ENCODE measurements at regions not wholly inside any gene's neighbourhood (a gene's known extent, or its start where the extent isn't known, plus 50 kb on each side); places are given as distances from the start of the nearest gene placed in this dataset.

DNA sequence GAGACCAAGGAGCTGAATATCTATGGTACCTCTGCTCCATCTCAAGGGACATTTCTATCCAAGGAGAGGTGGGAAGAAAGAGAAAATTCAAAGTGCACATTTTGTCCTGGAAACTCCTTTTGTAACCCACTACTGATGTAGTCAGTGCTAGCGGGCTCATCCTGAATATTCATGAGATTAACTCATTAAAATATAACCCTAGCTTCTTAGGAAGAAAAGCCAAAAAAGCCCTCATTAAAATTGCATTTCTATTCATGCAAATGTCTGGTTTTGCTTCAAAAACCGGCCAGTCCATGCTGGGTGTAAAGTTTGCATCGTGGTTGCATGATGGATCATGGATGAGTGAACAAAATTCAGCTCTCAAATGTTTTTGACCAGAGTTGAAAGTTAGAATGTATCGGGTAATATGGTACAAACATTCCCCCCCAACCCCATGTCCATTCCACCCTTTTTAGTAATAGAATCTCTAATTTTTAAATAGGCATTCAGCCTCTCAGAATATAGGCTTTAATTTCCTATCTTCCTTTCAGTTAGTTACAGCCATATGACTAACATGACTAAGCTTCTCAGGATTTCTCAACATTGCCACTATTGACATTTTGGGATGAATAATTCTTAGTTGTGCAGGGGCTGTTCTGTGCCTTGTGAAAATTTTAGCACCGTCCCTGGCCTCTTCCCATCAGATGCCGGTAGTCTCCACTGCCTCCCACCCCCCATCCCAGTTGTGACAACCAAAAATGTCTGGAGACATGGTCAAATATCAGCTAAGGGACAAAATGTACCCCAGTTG is 104.2 kb upstream of the RND3 start:
- TF ChIP-seq FOXP2 (optimal IDR thresholded peaks at IDR 0.05; ENCODE audit: borderline replicate concordance, extremely low read depth, extremely low read length, insufficient read depth): no peak
- no peak for TF ChIP-seq POLR2AphosphoS5 (IDR thresholded peaks at IDR 0.05; ENCODE audit: low read depth, low read length)
- TF ChIP-seq SIN3A (IDR thresholded peaks at IDR 0.05; ENCODE audit: borderline replicate concordance, insufficient read depth, low read length): no peak
- TF ChIP-seq TAF1 (IDR thresholded peaks at IDR 0.05; ENCODE audit: borderline replicate concordance, insufficient read depth, low read length): no peak
- TF ChIP-seq, protein P1, sequence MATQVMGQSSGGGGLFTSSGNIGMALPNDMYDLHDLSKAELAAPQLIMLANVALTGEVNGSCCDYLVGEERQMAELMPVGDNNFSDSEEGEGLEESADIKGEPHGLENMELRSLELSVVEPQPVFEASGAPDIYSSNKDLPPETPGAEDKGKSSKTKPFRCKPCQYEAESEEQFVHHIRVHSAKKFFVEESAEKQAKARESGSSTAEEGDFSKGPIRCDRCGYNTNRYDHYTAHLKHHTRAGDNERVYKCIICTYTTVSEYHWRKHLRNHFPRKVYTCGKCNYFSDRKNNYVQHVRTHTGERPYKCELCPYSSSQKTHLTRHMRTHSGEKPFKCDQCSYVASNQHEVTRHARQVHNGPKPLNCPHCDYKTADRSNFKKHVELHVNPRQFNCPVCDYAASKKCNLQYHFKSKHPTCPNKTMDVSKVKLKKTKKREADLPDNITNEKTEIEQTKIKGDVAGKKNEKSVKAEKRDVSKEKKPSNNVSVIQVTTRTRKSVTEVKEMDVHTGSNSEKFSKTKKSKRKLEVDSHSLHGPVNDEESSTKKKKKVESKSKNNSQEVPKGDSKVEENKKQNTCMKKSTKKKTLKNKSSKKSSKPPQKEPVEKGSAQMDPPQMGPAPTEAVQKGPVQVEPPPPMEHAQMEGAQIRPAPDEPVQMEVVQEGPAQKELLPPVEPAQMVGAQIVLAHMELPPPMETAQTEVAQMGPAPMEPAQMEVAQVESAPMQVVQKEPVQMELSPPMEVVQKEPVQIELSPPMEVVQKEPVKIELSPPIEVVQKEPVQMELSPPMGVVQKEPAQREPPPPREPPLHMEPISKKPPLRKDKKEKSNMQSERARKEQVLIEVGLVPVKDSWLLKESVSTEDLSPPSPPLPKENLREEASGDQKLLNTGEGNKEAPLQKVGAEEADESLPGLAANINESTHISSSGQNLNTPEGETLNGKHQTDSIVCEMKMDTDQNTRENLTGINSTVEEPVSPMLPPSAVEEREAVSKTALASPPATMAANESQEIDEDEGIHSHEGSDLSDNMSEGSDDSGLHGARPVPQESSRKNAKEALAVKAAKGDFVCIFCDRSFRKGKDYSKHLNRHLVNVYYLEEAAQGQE (IDR thresholded peaks at IDR 0.05; ENCODE audit: insufficient read depth in 1 of 2, low read depth in 2 of 2, low read length in 2 of 2): no peak

DNA sequence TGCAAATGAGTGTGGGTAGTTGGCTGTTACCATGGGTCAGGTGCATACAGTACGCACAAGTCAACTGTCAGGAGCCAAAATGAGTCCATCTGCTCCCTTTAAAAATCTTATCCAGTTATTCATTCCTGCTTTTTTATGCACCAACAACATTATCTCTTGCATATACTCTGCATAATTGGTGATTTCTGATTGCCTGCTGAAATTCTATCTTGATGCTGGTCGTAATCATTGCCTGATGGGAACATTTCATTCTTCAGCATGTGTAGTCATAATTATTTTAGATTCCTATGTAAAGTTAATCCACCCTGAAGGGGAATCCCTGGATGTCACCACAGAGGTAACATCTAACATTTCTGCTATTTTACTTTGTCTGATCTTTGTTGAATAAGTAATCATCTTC is 102.2 kb upstream of the RND3 start:
- TF ChIP-seq FOXP2 (optimal IDR thresholded peaks at IDR 0.05; ENCODE audit: borderline replicate concordance, extremely low read depth, extremely low read length, insufficient read depth): no peak
- TF ChIP-seq, protein P1 (IDR thresholded peaks at IDR 0.05; ENCODE audit: insufficient read depth in 1 of 2, low read depth in 2 of 2, low read length in 2 of 2): no peak
- TF ChIP-seq SIN3A (IDR thresholded peaks at IDR 0.05; ENCODE audit: borderline replicate concordance, insufficient read depth, low read length): no peak
- no peak for TF ChIP-seq TAF1 (IDR thresholded peaks at IDR 0.05; ENCODE audit: borderline replicate concordance, insufficient read depth, low read length)
- no peak for TF ChIP-seq POLR2AphosphoS5 (IDR thresholded peaks at IDR 0.05; ENCODE audit: low read depth, low read length)

DNA sequence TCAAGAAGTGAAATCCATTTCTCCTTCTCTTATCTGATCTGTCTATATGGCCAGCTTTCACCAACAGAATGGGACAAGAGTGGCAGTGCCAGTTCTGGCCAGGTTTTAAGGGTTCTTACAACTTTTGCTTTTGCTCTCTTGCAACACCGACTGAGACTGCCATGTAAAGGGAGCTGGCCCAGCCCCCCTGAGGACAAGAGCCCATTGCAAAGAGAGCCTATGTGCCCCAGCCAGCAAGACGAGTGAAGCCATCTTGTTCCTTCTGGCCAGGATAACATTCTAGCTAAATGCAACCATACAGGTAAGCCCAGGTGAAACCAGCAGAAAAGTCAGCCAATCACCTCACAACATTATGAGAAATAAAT is 101.0 kb upstream of the RND3 start:
- TF ChIP-seq FOXP2 (optimal IDR thresholded peaks at IDR 0.05; ENCODE audit: borderline replicate concordance, extremely low read depth, extremely low read length, insufficient read depth) (no peak), SIN3A (IDR thresholded peaks at IDR 0.05; ENCODE audit: borderline replicate concordance, insufficient read depth, low read length) (no peak), POLR2AphosphoS5 (IDR thresholded peaks at IDR 0.05; ENCODE audit: low read depth, low read length) (no peak), TAF1 (IDR thresholded peaks at IDR 0.05; ENCODE audit: borderline replicate concordance, insufficient read depth, low read length) (no peak)
- TF ChIP-seq, protein P1 (IDR thresholded peaks at IDR 0.05; ENCODE audit: insufficient read depth in 1 of 2, low read depth in 2 of 2, low read length in 2 of 2): no peak

DNA sequence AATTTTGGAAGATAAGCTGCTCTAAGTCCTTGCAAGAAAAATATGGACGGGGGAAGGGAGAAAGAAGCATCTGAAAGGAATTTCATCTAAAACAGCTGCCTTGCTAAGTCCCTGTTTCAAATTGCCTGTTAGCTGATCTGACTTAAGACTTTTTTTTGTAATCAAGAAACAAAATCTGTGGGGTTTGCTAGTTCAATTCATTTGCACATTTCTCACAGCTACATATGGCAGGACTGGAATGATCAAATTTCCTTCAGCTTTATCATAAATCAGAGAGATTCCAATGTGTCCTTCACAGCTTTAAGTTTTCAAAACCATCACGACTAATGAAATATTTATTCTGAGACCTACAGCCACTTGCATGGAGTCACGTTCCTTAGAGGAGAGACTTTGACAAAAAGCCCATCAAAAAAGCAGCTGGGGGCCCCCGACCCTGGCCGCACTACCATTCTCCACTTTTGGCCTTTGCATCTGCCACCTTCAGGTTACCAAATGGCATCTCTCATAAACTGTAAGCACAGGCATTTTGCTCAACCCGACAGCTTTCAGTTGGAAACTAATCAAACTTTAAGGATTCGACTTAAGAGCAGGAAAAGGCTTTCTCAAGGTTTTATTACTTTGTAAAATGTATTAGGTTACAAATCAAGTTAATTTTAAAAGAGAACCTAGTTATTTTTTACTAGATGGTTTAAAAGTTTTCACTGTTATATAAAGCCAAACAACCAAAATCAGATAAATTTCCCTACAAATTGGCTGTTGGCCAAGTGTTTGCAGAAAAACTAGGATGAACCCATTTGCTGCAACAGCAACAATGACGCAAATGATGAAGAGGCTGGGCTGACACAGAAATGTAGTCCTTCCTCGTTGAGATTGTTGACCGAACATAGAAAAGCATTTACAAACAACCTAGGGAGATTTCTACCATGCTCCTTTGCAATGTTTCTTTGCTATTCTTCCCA is 100.4 kb upstream of the RND3 start:
- TF ChIP-seq TAF1 (IDR thresholded peaks at IDR 0.05; ENCODE audit: borderline replicate concordance, insufficient read depth, low read length): no peak
- no peak for TF ChIP-seq FOXP2 (optimal IDR thresholded peaks at IDR 0.05; ENCODE audit: borderline replicate concordance, extremely low read depth, extremely low read length, insufficient read depth)

DNA sequence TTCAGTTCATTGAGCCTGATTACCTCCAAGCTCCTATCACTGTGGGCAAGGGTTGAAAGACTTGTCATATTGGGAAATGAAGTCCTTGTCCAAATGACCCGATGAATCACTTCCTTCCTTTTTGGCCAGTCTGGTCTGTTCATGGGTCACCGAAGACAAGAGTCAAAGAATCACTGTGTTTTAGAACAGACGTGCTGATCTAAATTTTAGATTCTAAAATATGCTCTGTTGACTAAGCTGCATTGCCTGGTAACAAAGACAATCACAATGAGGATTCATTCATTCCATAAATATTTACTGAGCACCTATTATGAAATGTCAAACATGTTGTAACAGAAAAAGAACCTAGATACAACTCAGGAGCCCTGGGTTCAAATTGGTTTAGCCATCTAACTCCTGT is 99.4 kb upstream of the RND3 start:
- TF ChIP-seq POLR2AphosphoS5 (IDR thresholded peaks at IDR 0.05; ENCODE audit: low read depth, low read length) (no peak), SIN3A (IDR thresholded peaks at IDR 0.05; ENCODE audit: borderline replicate concordance, insufficient read depth, low read length) (no peak), FOXP2 (optimal IDR thresholded peaks at IDR 0.05; ENCODE audit: borderline replicate concordance, extremely low read depth, extremely low read length, insufficient read depth) (no peak), TAF1 (IDR thresholded peaks at IDR 0.05; ENCODE audit: borderline replicate concordance, insufficient read depth, low read length) (no peak)
- TF ChIP-seq, protein P1 (IDR thresholded peaks at IDR 0.05; ENCODE audit: insufficient read depth in 1 of 2, low read depth in 2 of 2, low read length in 2 of 2): no peak

Data from PFSK-1 (cell line).